Astrocyte of the spinal cord (primary cell): ENCODE measurements at regions not wholly inside any gene's neighbourhood (a gene's known extent, or its start where the extent isn't known, plus 50 kb on each side); places are given as distances from the start of the nearest gene placed in this dataset.

Source experiments
- DNase-seq: peaks from one replicate; pipeline ENCODE4 v3.0.0; 2011; ENCODE audit warnings: low read depth, low spot score
- H3K4me3 ChIP-seq: 2 replicates; pipeline ENCODE4 v1.5.1; 2011; ENCODE audit warnings: low read depth, mild to moderate bottlenecking, low read length, moderate library complexity
- in situ Hi-C: cut with HindIII; loops from 2 replicates; pipeline ENCODE4 v1.10.0; 2017; ENCODE audit warnings: low sequenced_read_pairs
- TF ChIP-seq, protein P1 (sequence below): IDR thresholded peaks from 2 replicates; pipeline ENCODE4 v1.5.1; 2012; ENCODE audit warnings: low read depth, mild to moderate bottlenecking, low read length, inconsistent platforms

DNA sequence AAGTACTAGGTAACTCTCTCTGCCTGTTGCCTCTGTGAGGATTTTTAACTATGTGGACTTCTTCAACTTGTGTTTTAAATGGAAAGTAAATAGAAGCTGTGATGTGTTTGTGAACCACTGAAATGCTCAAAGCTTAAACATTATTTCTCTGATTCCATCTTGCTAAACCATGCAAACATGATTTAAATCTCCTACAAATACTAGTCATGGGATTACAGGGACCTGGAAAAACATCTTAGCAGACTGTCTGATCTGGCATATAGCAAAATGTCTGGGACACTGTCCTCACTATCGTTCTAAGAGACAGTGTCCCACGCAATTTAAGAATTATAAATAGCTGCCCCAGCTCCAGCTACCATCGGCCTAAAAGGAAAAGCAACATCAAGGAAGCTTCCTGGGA is 914.5 kb upstream of the FAT3 start:
- TF ChIP-seq, protein P1, sequence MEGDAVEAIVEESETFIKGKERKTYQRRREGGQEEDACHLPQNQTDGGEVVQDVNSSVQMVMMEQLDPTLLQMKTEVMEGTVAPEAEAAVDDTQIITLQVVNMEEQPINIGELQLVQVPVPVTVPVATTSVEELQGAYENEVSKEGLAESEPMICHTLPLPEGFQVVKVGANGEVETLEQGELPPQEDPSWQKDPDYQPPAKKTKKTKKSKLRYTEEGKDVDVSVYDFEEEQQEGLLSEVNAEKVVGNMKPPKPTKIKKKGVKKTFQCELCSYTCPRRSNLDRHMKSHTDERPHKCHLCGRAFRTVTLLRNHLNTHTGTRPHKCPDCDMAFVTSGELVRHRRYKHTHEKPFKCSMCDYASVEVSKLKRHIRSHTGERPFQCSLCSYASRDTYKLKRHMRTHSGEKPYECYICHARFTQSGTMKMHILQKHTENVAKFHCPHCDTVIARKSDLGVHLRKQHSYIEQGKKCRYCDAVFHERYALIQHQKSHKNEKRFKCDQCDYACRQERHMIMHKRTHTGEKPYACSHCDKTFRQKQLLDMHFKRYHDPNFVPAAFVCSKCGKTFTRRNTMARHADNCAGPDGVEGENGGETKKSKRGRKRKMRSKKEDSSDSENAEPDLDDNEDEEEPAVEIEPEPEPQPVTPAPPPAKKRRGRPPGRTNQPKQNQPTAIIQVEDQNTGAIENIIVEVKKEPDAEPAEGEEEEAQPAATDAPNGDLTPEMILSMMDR: no peak
- in situ Hi-C loops: no loop called here
- DNase-seq: no peak
- no peak overlapping the region for H3K4me3 ChIP-seq

DNA sequence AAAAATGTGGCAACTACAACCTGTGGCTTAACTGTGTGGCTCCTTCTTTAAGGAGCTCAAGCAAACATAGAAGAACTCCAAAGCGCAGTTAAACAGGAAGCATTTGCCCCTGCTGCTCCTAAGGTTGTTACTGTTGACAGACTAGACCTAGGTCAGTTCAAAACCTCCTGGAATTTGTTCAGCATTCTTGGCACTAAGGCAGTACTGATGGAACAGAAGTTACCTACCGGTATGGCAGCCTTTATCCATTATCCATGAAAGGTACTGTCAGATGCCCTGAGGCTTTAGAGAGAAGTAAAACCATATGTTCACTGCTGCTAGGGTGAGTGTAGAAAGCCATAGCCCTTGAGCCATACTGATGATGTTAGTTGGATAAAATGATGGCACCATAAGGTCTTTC is 916.5 kb upstream of the FAT3 start:
- TF ChIP-seq, protein P1: no peak
- in situ Hi-C loops: no loop called here
- no peak for DNase-seq
- no peak overlapping the region for H3K4me3 ChIP-seq

DNA sequence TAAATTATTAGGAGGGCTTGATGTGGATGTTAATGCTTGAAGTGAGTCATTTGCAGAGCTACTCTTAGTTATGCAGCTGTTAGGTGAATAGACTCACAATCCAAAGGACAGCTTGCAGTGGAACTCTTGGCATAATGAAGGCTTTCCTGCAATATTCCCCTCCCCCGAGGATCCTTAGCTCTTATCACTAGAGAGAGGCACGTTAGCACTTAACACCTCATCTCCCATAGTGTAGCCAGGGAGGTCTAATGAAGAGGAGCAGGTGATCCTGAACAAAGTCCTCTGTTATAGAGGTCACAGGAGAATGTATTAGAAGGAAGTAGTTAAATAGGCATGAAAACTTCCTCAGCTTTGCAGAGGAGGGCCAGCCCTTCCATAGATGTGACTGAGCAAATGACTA is 919.2 kb upstream of the FAT3 start:
- TF ChIP-seq, protein P1: no peak
- no peak overlapping the region for H3K4me3 ChIP-seq
- in situ Hi-C loops: no loop called here
- no peak for DNase-seq

DNA sequence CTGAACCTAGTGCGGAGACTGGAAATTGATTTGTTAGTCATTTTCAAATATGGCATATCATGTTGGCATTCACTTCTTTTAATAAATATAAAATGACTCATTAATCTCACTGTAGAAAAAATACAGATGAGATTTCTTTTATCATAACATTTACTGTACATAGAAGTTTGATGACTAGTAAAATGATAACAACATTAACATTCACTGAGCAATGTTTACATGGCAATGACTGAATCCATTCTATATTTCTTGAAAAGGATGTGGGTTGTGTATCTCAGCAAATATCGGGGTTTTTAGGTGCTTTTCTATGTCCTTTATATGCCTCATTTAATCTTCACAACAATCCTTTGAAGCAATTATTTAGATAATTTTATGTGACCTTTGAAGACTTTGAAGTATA is 920.9 kb upstream of the FAT3 start:
- in situ Hi-C loops: no loop called here
- TF ChIP-seq, protein P1: no peak
- no peak overlapping the region for H3K4me3 ChIP-seq
- no peak for DNase-seq

DNA sequence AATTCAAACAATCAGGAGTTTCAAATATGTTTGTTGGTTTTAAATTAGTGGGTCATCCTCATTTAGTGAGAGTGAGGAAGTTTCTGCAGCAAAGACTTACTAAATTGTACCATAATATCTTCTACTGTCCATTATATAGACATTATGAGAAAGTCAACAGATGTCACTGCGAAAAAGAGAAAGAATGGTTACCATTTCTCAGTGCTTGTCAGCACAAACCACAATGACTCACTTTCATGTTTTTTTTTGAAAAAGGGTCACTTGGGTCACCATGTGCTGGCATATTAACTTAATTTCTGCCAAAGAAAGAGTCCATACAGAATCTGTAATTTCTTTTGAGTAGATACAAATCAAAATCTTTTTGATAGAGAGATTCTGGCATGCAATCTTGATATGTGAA is 924.6 kb upstream of the FAT3 start:
- H3K4me3 ChIP-seq: no peak overlapping the region
- DNase-seq: peak; percentile 60
- TF ChIP-seq, protein P1: no peak
- in situ Hi-C loops: no loop called here

DNA sequence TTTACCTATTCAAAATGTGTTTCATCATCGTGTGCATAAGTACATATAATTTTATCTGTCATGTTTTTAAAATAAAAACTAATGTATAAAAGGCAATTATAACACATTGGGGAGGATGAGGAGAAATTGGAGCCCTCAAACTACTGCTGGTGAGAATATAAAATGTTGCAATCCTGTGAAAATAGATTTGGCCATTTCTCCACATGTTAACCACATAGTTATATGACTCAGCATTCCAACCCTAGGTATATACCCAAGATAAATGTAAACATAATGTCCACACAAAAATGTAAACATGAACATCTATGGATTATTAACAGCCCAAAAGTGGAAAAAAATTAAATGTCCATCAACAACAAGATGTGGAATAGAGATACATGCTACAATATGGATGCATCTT is 928.0 kb upstream of the FAT3 start:
- no peak overlapping the region for H3K4me3 ChIP-seq
- TF ChIP-seq, protein P1: no peak
- in situ Hi-C loops: no loop called here
- DNase-seq: peak; percentile 36

DNA sequence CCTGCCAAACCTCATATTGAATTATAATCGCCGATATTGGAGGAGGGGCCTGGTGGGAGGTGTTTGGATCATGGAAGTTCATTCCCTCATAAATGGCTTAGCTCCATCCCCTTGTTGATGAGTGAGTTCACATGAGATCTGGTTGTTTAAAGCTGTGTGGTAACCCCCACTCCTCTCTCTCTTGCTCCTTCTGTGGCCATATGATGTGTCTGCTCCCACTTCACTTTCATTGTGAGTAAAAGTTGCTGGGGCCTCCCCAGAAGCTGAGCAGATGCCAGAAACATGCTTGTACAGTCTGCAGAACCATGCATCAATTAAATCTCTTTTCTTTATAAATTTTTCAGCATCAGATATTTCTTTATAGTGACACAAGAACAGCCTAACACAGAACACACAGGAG is 929.0 kb upstream of the FAT3 start:
- no peak for DNase-seq
- no peak overlapping the region for H3K4me3 ChIP-seq
- in situ Hi-C loops: no loop called here
- TF ChIP-seq, protein P1: no peak
